ENCODE measurements at regions not wholly inside any gene's neighbourhood (a gene's known extent, or its start where the extent isn't known, plus 50 kb on each side); places are given as distances from the start of the nearest gene placed in this dataset.
"Not testable (repeated sequence)": the region's sequence is repeated elsewhere in the genome, so short reads cannot be mapped to it uniquely, and the experiment has no call there.

DNA sequence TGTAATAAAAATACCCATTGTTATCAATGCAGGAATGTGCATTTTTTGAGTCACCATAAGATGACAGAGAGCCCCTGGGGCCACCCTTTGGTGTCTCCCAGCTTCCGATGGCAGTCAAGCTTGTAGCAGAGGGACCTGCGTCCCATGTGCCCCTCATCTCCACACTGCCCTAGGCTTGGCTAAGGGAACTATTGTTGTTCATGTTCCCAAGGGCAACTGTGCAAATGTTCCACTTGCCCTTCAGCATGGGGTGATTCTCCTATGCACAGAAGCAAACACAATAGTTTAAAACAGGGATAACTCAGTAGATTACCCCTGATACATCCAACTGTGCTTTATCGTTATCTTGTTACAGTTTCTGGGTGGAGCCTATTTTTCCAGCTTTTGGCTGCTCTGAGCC is 342.0 kb downstream of the CNTNAP3B start:
- TF ChIP-seq, protein P1, sequence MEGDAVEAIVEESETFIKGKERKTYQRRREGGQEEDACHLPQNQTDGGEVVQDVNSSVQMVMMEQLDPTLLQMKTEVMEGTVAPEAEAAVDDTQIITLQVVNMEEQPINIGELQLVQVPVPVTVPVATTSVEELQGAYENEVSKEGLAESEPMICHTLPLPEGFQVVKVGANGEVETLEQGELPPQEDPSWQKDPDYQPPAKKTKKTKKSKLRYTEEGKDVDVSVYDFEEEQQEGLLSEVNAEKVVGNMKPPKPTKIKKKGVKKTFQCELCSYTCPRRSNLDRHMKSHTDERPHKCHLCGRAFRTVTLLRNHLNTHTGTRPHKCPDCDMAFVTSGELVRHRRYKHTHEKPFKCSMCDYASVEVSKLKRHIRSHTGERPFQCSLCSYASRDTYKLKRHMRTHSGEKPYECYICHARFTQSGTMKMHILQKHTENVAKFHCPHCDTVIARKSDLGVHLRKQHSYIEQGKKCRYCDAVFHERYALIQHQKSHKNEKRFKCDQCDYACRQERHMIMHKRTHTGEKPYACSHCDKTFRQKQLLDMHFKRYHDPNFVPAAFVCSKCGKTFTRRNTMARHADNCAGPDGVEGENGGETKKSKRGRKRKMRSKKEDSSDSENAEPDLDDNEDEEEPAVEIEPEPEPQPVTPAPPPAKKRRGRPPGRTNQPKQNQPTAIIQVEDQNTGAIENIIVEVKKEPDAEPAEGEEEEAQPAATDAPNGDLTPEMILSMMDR (IDR thresholded peaks at IDR 0.05), result not testable (repeated sequence)
- TF ChIP-seq EZH2phosphoT487 (IDR thresholded peaks at IDR 0.05), result not testable (repeated sequence)

Measured in neural progenitor cell (in vitro differentiated cells).